WTC11 (cell line): ENCODE measurements at regions not wholly inside any gene's neighbourhood (a gene's known extent, or its start where the extent isn't known, plus 50 kb on each side); places are given as distances from the start of the nearest gene placed in this dataset.

Experiments used
- ATAC-seq: fragments of 200-7000 bp; cut with Tn5 transposase; 2 replicates; pipeline ENCODE4 v1.10.0; 2021; ENCODE audit warnings: mild to moderate bottlenecking, moderate library complexity
- CTCF ChIA-PET: fragments of 300-600 bp; sonication (Branson Sonifier 250); formaldehyde crosslinking; loops from one replicate; lab custom pipeline; 2021; ENCODE audit warnings: antibody characterized with exemption; lab: Charles Lee
- POLR2A ChIA-PET: fragments of 350-600 bp; sonication (Branson Sonifier 250); formaldehyde crosslinking; loops from one replicate; lab custom pipeline; 2021; ENCODE audit warnings: antibody characterized with exemption; lab: Charles Lee
- DNase-seq: peaks from one replicate; pipeline ENCODE4 v3.0.0; 2021; ENCODE audit warnings: low spot score
- H3K27ac Mint-ChIP-seq: 2 replicates; pipeline ENCODE4 v1.8.0; 2021; ENCODE audit warnings: mixed read lengths
- H3K27me3 Mint-ChIP-seq: 2 replicates; pipeline ENCODE4 v1.8.0; 2021; ENCODE audit warnings: low read depth, mild to moderate bottlenecking, moderate library complexity, mixed read lengths
- H3K36me3 Mint-ChIP-seq: 2 replicates; pipeline ENCODE4 v1.8.0; 2021; ENCODE audit warnings: mixed read lengths
- H3K4me1 Mint-ChIP-seq: 2 replicates; pipeline ENCODE4 v1.8.0; 2022; ENCODE audit warnings: mixed read lengths
- H3K4me3 Mint-ChIP-seq: 2 replicates; pipeline ENCODE4 v1.8.0; 2021; ENCODE audit warnings: mild to moderate bottlenecking, moderate library complexity, mixed read lengths
- H3K9me3 Mint-ChIP-seq: 2 replicates; pipeline ENCODE4 v1.8.0; 2021; ENCODE audit warnings: mixed read lengths
- AFF4 ChIP-seq: sonication (generic); formaldehyde crosslinking; IDR thresholded peaks from 2 replicates; pipeline ENCODE4 v1.8.1; 2023; ENCODE audit warnings: mild to moderate bottlenecking, missing genetic modification reagents, borderline replicate concordance
- ATF1 ChIP-seq: sonication (generic); formaldehyde crosslinking; IDR thresholded peaks from 2 replicates; pipeline ENCODE4 v1.8.1; 2023; ENCODE audit warnings: mild to moderate bottlenecking, moderate library complexity, missing genetic modification reagents
- CTCF ChIP-seq: fragments of 200-600 bp; IDR thresholded peaks from 2 replicates; pipeline ENCODE4 v1.8.0; 2022; ENCODE audit warnings: antibody characterized with exemption
- E2F1 ChIP-seq: sonication (generic); formaldehyde crosslinking; IDR thresholded peaks from 2 replicates; pipeline ENCODE4 v1.8.0; 2022; ENCODE audit warnings: mild to moderate bottlenecking, missing genetic modification reagents
- ELF4 ChIP-seq: sonication (generic); formaldehyde crosslinking; IDR thresholded peaks from 2 replicates; pipeline ENCODE4 v1.8.1; 2022; ENCODE audit warnings: low read depth, mild to moderate bottlenecking, moderate library complexity, missing genetic modification reagents
- ERG ChIP-seq: fragments of 250-450 bp; sonication (Bioruptor Pico); IDR thresholded peaks from 2 replicates; pipeline ENCODE4 v1.8.0; 2021; ENCODE audit warnings: mild to moderate bottlenecking
- GRHL2 ChIP-seq: fragments of 250-450 bp; sonication (Bioruptor Pico); IDR thresholded peaks from 2 replicates; pipeline ENCODE4 v1.8.0; 2022; ENCODE audit warnings: mild to moderate bottlenecking, moderate library complexity; ENCODE audit not compliant: insufficient replicate concordance, severe bottlenecking
- IRF2 ChIP-seq: sonication (generic); formaldehyde crosslinking; IDR thresholded peaks from 2 replicates; pipeline ENCODE4 v1.8.0; 2022; ENCODE audit warnings: low read depth, missing genetic modification reagents, borderline replicate concordance
- KAT7 ChIP-seq: sonication (generic); formaldehyde crosslinking; IDR thresholded peaks from 2 replicates; pipeline ENCODE4 v1.8.1; 2023; ENCODE audit warnings: missing genetic modification reagents, mild to moderate bottlenecking, borderline replicate concordance
- NFE2L1 ChIP-seq: sonication (generic); formaldehyde crosslinking; IDR thresholded peaks from 2 replicates; pipeline ENCODE4 v1.8.1; 2023; ENCODE audit warnings: missing genetic modification reagents
- OVOL2 ChIP-seq: fragments of 250-450 bp; sonication (Bioruptor Pico); IDR thresholded peaks from 2 replicates; pipeline ENCODE4 v1.9.0; 2021; ENCODE audit warnings: mild to moderate bottlenecking, borderline replicate concordance
- PRRX2 ChIP-seq: fragments of 250-450 bp; sonication (Bioruptor Pico); IDR thresholded peaks from 2 replicates; pipeline ENCODE4 v1.8.0; 2021; ENCODE audit warnings: mild to moderate bottlenecking
- TCF7 ChIP-seq: sonication (generic); formaldehyde crosslinking; IDR thresholded peaks from 2 replicates; pipeline ENCODE4 v1.8.0; 2022; ENCODE audit warnings: mild to moderate bottlenecking, low read depth, missing genetic modification reagents, moderate library complexity
- USF2 ChIP-seq: sonication (generic); formaldehyde crosslinking; IDR thresholded peaks from 2 replicates; pipeline ENCODE4 v1.8.1; 2023; ENCODE audit warnings: mild to moderate bottlenecking, missing genetic modification reagents, moderate library complexity
- ZBTB43 ChIP-seq: sonication (generic); formaldehyde crosslinking; IDR thresholded peaks from 2 replicates; pipeline ENCODE4 v1.8.1; 2023; ENCODE audit warnings: mild to moderate bottlenecking, missing genetic modification reagents
- ZNF138 ChIP-seq: sonication (generic); formaldehyde crosslinking; conservative IDR thresholded peaks from 2 replicates; pipeline ENCODE4 v1.8.1; 2022; ENCODE audit warnings: mild to moderate bottlenecking, moderate library complexity, missing genetic modification reagents
- ZNF219 ChIP-seq: sonication (generic); formaldehyde crosslinking; IDR thresholded peaks from 2 replicates; pipeline ENCODE4 v1.8.0; 2023; ENCODE audit warnings: missing genetic modification reagents, mild to moderate bottlenecking, borderline replicate concordance
- ZNF396 ChIP-seq: fragments of 250-450 bp; sonication (Bioruptor Pico); IDR thresholded peaks from 2 replicates; pipeline ENCODE4 v1.8.0; 2021; ENCODE audit warnings: mild to moderate bottlenecking, moderate library complexity, borderline replicate concordance

GRCh38 chr22:48721395-48721669, 1106.3 kb downstream of the BRD1 start (continued):
- TF ChIP-seq GRHL2 (no peak), IRF2 (no peak), ELF4 (CRISPR knock-in tag) (no peak), AFF4 (no peak), ZNF138 (no peak), USF2 (no peak), OVOL2 (CRISPR knock-in tag) (no peak)

GRCh38 chr22:48720662-48721394, 1106.8 kb downstream of the BRD1 start:
- ATAC-seq (no peak), DNase-seq (no peak)
- H3K27me3 Mint-ChIP-seq, result no peaks in the 10 kb centered on the region
- H3K9me3 Mint-ChIP-seq, result peaks cover 8% of the 10 kb centered on the region
- no peak overlapping the region for H3K27ac Mint-ChIP-seq
- H3K36me3 Mint-ChIP-seq, result peaks cover 8% of the 10 kb centered on the region
- POLR2A ChIA-PET, result no interaction called here
- CTCF ChIA-PET, result no interaction called here
- no peak overlapping the region for H3K4me3 Mint-ChIP-seq
- TF ChIP-seq KAT7 (CRISPR knock-in tag) (no peak), ZBTB43 (no peak), ATF1 (CRISPR knock-in tag) (no peak), PRRX2 (CRISPR knock-in tag) (no peak), IRF2 (no peak), ZNF219 (CRISPR knock-in tag) (no peak), ZNF396 (CRISPR knock-in tag) (no peak), TCF7 (CRISPR knock-in tag) (no peak)
- H3K4me1 Mint-ChIP-seq, result peaks cover 21% of the 10 kb centered on the region

GRCh38 chr22:48719978-48720661, 1107.6 kb downstream of the BRD1 start:
- ChIA-PET CTCF (no interaction called here), POLR2A (no interaction called here)
- DNase-seq (peak; percentile 71), ATAC-seq (peak; percentile 83)
- peaks cover 21% of the 10 kb centered on the region for H3K4me1 Mint-ChIP-seq
- no peak overlapping the region for H3K4me3 Mint-ChIP-seq
- peaks cover 12% of the 10 kb centered on the region for H3K9me3 Mint-ChIP-seq
- TF ChIP-seq E2F1 (CRISPR knock-in tag) (no peak), NFE2L1 (CRISPR knock-in tag) (no peak), CTCF (peak; percentile 63), ERG (CRISPR knock-in tag) (no peak)
- peaks cover 10% of the 10 kb centered on the region for H3K36me3 Mint-ChIP-seq
- H3K27me3 Mint-ChIP-seq, result no peaks in the 10 kb centered on the region
- no peak overlapping the region; the same call in 1 of the 2 replicates for H3K27ac Mint-ChIP-seq
